GM23248 (cell line): ENCODE measurements at regions not wholly inside any gene's neighbourhood (a gene's known extent, or its start where the extent isn't known, plus 50 kb on each side); places are given as distances from the start of the nearest gene placed in this dataset.

ENCODE experiments used
- EZH2 ChIP-seq: fragments of 200-600 bp; sonication (generic); IDR thresholded peaks from 2 replicates; pipeline ENCODE4 v1.6.1; 2018; ENCODE audit warnings: antibody characterized with exemption, mild to moderate bottlenecking; ENCODE audit not compliant: insufficient read depth, poor library complexity, severe bottlenecking
- EZH2phosphoT487 ChIP-seq: fragments of 200-600 bp; sonication (generic); IDR thresholded peaks from 2 replicates; pipeline ENCODE4 v1.6.1; 2018; ENCODE audit warnings: antibody characterized with exemption, moderate library complexity, mild to moderate bottlenecking, low read depth; ENCODE audit not compliant: insufficient read depth

DNA sequence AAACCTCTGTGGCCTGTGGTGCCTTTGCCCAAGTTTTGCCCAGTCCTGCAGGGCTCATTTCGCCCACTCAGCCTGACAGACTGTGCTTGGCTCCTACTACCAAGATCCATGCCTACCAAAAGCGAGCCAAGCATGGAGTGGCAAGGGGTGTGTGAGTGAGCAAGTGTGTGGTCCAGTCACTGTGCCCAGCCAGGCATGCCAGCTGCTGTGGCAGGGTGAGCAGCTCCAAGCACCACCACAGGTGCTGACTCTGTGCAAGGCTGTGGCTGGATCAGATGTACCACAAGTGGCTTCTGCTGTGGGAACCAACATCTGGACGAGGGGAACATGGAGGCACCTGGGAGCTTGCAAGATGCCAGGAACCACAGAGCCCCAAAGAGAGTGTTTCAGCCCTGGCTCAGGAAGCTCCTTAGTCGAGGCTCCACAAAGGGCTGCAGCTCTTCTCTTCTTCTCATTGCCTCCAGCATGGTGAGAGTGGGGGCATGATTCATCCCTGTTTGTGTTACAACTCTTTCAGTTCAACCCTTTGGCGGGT is 1564.2 kb upstream of the MIR17HG start:
- TF ChIP-seq EZH2phosphoT487, result no peak
- no peak for TF ChIP-seq EZH2
